GM18498 (cell line): ENCODE measurements at regions not wholly inside any gene's neighbourhood (a gene's known extent, or its start where the extent isn't known, plus 50 kb on each side); places are given as distances from the start of the nearest gene placed in this dataset.

ENCODE experiments used
- ATAC-seq: cut with Tn5 transposase; IDR thresholded peaks from one replicate; pipeline ENCODE4 v1.9.1; 2021; ENCODE audit warnings: mild to moderate bottlenecking, moderate library complexity; ENCODE audit not compliant: unreplicated experiment

DNA sequence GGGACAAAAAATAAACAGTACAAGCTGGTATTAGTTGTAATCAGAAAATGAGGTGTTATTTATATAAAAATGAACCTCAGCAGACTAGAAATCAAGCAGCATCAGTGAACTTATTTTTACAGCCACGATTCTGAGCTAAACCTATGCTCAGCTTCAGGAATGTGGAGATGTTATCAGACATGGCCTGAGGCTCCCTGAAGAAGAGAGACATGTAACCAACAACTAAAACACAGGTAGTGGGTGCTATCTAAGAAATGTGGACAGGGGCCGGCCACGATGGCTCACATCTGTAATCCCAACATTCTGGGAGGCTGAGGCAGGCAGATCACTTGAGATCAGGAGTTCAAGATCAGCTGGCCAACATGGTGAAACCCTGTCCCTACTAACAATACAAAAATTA, 534.3 kb downstream of the VRK1 start:
- ATAC-seq = no peak

GRCh38 chr14:97336179-97336578, 539.0 kb downstream of the VRK1 start:
- no peak for ATAC-seq

DNA sequence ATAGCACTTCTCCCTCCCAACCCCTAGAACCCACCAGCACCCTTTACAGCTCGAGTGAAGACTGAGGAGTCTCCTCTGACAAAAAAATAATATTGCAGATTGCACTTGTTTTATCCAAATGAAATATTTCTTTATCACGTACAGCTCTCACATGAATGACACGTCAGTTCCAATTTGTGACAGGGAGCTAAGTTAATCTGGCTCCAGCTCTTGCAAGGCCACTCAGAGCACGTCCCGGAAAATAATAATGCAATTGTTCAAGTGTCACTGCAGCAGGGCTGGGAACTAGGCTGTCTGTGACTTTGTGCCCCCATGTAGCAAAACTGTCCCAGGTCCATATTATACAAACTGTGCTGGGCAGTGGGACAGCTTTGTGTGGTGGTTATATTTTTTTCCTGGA, 539.6 kb downstream of the VRK1 start:
- ATAC-seq = no peak

- ATAC-seq = no peak
Observed at GRCh38 chr14:97337267-97337666, 540.1 kb downstream of the VRK1 start.

- ATAC-seq = no peak
Observed at GRCh38 chr14:97337670-97338069, 540.5 kb downstream of the VRK1 start.

DNA sequence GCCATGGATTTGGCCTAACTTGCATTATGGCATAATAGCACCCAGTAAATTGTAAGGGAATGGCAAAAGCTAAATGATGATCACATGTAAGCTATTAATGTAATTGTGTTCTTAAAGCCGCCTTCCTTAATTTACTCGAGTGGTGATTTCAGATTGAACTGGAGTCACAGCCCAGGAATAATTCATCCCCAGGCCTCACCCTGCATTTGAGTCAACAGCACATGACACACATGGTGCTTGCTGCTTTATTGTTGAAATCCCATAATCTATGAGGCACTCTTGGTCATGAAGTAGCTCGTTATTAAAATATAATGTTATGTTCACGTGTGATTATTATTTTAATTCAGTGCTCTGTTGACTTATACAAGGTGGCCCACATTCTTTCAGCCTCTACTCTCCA, 547.5 kb downstream of the VRK1 start:
- ATAC-seq = no peak

- ATAC-seq = no peak
Observed at GRCh38 chr14:97346675-97347074, 549.5 kb downstream of the VRK1 start.

- ATAC-seq = no peak
Observed at GRCh38 chr14:97349463-97349862, 552.3 kb downstream of the VRK1 start.

- ATAC-seq = no peak
Observed at GRCh38 chr14:97349946-97350345, 552.8 kb downstream of the VRK1 start.

- ATAC-seq = no peak
Observed at GRCh38 chr14:97350415-97350814, 553.2 kb downstream of the VRK1 start.

DNA sequence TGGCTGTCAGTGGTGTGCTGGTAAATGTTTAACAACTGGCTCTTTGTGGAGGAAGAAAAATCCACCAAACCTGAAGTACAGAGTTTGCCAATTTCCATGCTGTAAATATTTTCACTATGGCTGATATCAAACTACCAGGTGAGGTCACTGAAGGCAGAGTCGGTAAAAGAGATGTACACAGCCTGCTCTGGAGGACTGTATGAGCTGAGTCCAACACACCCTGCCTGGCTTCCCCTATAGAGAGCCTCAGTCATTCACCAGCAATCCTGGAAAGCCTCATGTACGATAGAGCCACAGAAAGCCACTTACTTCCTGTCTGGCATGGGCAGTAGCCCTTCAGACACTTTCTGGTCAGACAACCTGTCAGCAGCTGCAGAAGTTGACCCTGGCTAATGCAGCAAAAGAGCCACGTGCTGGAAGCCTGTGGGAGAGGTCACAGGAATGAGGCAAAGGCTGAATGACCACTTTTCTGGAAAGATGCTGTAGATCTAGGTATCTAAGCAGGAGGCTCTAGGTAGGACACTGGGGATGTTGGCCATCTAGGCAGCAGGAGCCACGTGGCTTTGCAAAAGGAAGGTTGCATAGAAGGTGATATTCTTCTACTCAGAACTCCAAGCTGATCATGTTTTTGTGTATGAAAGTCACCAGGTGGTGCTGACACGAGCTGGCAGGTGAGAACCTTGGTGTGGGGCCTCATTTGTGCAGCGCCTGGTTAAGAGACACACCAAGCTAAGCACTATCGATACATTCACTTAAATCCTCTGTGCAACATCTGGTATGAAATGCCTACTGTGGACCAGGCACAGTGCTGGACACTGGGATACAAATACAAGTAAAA, 553.9 kb downstream of the VRK1 start:
- no peak for ATAC-seq

DNA sequence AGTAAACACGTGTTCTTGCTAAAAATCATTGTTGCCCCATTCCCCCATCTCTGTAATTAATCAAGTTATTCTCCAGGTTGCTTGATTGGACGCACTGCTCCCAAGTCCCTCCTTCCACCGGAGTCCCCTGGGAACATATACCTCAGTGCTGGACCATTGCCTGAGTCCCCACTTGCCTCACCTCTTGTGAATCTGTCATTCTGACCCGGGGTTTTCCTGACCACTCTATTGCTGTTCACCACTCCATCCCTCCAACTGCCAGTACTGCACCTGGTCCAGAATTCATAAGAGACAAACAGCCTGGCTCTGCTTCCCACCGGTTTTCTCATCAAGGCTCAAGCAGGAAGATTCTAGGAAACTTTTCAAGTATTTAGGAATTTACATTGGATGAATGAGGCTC, 555.9 kb downstream of the VRK1 start:
- ATAC-seq = no peak

DNA sequence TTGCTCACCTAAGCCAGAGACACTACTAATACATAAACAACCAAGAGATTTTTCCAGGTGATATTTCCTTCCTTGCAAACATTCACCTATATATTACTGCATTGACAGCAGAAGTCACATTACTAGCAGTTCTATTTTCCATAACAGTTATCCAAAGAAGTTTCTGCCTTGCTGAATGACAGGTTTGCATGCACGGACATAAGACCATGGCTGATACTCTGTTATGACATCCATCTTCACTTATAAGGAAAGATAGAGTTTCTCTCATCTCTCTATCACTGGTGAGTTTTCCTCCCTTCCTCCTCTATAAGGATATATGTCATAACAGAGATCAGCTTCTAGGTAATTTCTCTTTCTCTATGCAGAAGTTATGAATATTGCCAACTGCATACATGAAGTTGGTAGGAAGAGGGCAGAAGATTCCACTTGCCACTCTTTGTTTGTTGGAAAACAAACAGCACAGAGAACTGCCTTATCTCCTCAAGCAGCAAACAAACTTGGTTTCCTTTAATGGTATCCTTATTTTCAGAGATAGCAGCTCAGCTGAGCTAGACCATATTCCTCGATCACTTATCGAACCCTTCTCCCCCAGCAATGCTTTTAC, 557.0 kb downstream of the VRK1 start:
- no peak for ATAC-seq

- no peak for ATAC-seq
Observed at GRCh38 chr14:97359341-97359740, 562.2 kb downstream of the VRK1 start.

DNA sequence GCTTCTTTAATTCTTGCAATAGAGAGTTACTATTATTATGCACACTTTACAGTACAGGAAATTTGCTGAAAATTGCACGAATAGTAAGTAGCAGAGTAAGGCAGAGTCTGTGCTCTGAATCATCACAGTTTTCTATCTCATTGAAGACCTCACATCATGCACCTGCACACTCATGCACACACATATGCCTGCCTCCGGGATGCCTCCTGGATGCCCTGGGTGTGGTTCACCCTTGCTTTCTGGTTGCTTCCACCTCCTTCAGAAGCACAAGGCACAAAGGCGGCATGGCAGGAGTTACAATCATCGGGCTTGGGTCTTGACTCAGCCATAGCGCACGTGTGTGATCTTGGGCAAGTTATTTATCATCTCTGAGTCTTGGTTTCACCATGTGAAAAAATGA, 564.0 kb downstream of the VRK1 start:
- no peak for ATAC-seq

DNA sequence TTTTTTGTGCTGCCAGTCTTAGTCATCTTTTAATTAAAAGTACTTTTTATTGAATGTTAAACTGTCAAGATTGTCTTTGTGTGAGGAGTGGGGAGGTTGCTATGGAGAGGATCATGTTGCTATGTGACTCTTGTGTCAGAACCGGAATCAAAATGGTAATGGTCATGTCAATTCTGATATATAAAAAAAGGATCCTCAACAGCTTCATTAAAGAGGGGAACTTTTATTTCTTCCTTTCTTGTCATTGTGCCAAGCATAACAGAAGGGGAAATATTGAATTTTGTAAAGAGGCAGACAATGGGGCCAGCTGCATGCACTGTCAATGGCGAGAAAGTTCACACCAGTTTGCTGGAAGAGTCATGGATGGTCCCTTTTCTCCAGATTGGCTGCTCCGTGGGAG, 564.8 kb downstream of the VRK1 start:
- ATAC-seq = no peak

DNA sequence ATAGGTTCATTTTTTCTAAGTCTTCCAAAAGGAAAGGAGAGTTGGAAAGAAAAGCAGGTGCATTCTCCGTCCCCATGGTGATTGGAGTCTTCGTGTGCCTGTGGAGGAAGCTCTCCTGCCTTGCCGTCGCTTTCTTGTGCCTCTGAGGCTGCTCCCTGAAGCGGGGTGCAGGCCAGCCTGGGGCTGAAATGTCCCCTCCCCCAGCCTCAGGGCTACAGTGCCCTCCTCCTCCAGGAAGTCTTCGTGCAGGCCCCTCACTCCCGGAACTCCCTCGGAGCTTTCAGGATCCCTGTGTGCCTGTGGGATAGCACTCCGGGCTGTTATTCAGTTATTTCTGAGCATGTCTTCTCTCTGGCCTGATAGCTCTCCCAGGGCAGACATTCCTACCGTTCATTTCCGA, 569.2 kb downstream of the VRK1 start:
- no peak for ATAC-seq

GRCh38 chr14:97367278-97367677, 570.1 kb downstream of the VRK1 start:
- ATAC-seq = no peak

DNA sequence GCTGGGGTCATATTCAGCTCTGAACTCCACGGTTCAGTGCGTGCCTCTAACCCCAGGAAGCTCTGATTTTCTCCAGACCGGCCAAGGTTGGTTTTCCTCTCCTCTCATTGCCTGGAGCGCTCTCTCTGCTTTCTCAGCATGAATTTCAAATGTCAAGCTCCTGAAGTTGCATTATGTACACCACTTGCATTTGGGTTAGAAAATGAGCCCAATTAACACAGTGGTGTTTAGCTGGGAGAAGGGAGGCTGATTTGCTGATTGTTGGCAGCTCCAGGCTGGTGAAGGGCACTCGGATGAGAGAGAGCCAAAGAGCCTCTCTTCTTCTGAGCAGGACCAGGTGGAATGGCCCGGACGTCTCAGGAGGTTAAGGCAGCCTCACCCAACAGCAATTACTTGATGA, 570.9 kb downstream of the VRK1 start:
- ATAC-seq = no peak

DNA sequence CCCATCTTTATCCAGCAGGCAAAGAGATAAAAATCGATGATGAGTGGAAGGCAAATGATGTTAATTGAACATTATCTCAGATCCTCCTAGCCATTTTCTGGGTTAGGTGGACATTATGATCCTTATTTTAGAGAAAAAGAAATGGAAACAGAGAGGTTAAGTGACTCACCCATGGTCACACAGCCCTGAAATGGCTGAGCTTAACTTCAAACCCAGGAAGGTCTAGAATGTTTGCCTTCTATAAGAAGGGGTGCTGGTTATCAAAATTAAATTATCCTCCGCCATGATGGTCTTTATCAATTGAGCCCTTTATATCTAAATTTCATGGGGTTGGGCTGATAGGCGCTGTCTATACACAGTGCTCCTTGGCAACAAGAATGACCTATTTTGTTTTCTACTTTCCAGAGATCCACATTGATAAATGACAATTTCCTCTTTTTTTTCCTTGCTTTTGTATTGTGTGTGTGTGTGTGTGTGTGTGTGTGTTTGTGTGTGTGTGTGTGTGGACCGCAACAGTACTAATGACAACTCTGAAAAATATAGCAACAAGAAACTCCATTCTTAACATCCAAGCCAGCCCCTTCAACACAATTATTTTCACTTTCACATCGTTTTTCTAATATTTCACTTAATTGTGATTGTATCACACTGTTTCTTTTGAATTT, 571.9 kb downstream of the VRK1 start:
- no peak for ATAC-seq

- no peak for ATAC-seq
Observed at GRCh38 chr14:97369901-97370300, 572.7 kb downstream of the VRK1 start.

GRCh38 chr14:97376310-97376709, 579.1 kb downstream of the VRK1 start:
- no peak for ATAC-seq
